Hematopoietic multipotent progenitor cell treated with erythropoietin and hydrocortisone succinate and interleukin-3 and kit ligand, for 17 days (in vitro differentiated cells): ENCODE measurements at regions not wholly inside any gene's neighbourhood (a gene's known extent, or its start where the extent isn't known, plus 50 kb on each side); places are given as distances from the start of the nearest gene placed in this dataset.
"Not testable (repeated sequence)": the region's sequence is repeated elsewhere in the genome, so short reads cannot be mapped to it uniquely, and the experiment has no call there.

Experiments used
- DNase-seq: peaks from one replicate; pipeline ENCODE4 v3.0.0-alpha.2; 2015; ENCODE audit warnings: low spot score

GRCh38 chr20:41784209-41784958 lies 166.2 kb upstream of the CHD6 start:
- no peak for DNase-seq

DNA sequence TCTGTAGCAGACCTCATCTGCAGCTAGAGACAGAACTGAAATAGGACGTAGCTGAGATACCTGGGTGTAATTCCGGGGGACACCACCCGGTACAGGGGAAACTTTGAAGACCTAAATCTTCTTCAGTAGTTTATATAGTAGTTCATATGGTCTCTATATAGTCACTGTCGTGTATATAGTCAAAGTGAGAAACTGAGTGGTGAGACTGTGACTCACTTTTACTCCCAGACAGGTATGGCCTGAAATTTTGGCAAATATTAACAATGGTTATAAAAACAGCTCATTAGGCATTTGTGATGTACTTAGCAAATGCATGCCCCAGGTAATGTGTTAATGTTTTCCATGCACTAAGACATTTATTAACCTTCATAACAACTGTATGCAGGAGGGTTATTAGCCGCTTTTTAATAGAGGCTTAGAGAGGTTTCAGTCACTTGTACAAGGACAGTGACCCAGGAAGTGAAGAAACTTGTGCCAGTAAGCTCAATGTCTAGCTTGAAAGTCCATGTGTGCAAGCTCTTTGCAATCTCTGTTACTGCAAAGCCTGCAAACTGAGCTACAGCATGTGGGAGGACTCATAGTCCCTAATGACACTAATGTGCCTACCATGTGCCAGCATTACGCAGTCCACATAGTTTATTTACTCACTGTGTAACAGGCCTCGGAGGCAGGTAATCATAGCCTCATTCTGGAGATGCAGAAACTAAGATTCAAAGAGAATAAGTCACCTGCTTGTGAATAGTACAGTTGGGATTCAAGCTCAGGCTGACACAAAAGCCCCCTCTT lies 165.4 kb upstream of the CHD6 start:
- DNase-seq, result no peak

DNA sequence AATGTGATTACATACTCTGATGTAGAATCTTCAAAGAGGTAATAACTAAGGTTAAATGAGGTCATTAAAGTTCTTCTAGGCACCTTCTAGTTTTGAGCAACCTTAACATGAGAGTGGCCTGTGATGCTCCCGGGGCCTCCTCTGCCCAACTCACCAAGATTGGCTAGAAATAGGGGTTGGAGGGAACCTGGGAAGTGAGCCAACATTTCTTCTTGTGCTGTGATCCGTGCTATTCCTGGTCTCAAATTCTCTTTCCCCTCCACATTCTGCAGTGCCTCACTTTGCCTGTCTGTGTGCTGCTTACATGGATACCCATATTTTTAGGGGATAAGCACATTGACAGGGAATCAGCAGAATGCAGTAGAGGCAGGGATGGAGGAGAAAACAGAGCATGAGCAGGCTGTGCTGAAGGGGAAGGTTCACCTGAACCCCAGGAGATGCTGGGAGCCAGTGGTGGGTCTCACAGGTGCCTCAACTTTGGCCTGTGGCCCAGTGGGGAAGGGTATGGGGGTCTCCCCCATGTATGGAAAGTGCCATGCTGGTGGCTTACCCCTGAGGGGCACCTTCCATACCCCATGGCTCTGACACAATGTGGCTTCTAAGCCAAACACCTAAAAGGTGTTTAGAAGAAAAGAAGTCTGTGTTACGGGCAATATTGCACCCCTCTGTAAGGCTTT lies 164.7 kb upstream of the CHD6 start:
- DNase-seq, result no peak

DNA sequence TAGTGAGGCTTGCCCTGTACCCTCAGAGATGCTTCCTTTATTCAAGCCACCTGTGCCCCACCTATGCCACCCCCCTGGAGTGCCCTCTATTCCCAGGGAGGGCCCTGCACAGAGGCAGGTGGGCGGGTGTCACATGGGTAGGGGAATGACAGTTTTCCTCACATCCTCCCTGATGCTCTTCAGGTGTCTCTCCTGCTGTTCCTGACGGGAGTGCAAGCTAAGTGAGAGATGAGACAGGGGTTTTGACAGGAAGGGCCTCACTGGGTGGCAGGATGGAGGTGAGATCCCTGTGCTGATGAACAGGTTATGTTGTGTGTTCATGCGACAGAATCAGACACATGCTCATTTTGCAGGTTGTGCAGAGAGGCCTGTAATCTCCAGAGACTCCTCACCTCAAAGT lies 164.1 kb upstream of the CHD6 start:
- DNase-seq, result no peak

- DNase-seq, result no peak
Observed at GRCh38 chr20:41776421-41776820, 158.2 kb upstream of the CHD6 start.

DNA sequence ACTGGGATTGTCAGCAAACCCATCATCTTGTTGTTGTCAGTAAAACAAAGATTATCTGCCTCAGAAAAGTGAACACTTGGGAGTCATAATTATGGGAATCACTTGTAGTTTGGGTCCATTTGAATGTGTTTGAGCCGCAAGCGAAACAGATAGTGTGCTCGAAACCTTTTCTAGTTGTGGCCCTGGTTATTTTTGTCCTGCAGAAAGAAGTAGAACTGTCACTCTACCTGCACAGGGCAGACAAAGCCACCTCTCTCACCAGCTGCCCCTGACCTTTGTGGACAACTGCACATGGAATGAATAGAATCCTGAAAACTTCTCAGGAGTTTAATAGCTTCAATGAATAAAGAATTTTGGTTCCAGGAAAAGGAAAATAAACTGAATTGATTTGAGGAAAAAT lies 156.1 kb upstream of the CHD6 start:
- no peak for DNase-seq

DNA sequence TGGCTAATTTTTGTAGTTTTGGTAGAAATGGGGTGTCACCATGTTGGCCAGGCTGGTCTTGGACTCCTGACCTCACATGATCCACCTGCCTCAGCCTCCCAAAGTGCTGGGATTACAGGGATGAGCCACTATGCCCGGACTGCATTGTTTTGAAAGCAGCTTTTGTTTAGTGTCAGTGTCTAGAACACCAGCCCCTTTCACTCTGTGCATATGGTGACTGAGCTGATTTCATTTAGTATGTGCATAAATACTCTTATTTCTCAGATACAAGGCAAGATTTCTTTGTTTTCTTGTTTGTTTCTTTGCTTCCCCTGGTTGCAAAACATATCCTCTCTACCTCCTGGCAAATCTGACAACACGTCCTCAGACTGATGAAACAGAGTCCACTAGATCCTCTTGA lies 152.8 kb upstream of the CHD6 start:
- DNase-seq, result no peak

GRCh38 chr20:41770427-41770826 lies 152.2 kb upstream of the CHD6 start:
- DNase-seq, result no peak

GRCh38 chr20:41769592-41770018 lies 151.4 kb upstream of the CHD6 start:
- DNase-seq, result no peak

- DNase-seq, result no peak
Observed at GRCh38 chr20:41750137-41750536, 132.0 kb upstream of the CHD6 start.

DNA sequence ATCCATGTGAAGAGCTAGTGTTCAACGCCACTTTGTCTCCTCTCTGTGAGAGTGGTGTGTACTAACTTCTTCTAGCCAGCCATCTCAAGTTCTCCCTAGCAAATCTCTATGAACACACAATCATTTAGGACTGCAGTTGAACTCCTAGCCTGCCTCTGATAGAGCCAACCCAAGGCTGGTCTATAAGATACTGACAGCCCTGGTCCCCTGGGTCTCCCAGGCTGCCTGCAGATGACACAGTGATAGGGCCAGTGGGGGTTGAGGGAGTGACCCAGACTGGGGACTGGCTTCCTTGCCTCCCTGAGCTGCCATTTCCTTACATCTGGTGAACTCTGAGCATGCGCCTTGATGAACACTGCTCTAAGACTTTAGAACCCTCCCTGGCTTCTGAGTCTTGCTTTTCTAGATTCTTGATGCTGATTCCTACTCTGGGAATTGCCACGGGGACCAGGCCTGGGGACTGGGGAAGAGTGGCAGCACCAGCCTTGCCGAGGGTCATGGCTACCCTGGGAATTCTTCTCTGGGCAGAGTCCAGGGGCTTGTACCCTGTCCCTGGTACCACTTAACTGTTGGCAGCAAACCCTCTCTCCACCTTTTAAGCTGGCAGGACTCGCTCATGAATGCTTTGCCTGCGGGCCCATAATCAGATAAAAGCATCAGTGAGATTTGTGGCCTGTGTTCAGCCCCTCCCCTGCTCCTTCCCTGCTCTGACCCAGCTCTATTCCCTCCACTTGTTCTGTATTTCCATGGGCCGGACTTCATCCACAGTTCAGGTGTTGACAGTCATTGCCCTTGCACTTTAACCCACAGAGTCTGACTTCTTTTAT lies 130.8 kb upstream of the CHD6 start:
- DNase-seq, result no peak

- DNase-seq, result no peak
Observed at GRCh38 chr20:41748051-41748450, 129.9 kb upstream of the CHD6 start.

DNA sequence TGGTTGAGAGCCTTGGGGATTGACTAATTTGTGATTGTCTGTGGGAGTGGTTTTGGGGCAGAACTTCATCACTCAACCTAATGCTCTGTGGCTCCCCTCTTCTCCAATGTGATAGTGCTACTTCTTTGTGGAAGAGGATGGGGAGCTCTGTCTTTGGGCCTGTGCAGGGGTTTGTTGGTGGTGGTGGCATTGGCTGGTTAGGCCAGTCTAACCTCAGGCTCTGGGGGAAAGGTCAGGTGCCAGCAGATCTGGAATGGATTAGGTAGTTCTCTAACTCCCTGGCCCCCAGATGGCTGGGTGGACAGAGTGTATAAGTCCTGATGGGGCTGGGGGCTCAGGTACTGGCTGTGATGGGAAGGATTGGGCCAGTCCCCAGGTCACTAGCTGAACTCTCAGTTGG lies 129.0 kb upstream of the CHD6 start:
- no peak for DNase-seq

DNA sequence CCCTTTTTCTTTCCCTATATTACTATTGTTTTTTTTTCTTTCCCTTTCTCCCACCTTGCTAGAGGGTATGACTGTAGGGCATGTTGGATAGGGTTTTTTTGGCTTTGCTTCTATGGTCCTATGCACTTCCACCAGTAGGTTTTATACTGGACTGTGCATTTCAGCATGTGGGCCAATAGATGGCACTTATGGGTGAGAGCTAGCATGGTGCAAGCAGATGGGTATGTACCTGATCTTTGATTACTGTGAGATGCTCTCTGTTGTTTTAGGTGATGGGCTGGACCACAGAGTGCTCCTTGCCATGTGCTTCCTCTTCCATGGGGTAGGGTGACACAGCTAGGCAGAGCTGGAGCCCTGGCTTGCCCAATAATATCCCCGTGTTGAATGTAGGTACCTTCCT lies 128.5 kb upstream of the CHD6 start:
- no peak for DNase-seq

DNA sequence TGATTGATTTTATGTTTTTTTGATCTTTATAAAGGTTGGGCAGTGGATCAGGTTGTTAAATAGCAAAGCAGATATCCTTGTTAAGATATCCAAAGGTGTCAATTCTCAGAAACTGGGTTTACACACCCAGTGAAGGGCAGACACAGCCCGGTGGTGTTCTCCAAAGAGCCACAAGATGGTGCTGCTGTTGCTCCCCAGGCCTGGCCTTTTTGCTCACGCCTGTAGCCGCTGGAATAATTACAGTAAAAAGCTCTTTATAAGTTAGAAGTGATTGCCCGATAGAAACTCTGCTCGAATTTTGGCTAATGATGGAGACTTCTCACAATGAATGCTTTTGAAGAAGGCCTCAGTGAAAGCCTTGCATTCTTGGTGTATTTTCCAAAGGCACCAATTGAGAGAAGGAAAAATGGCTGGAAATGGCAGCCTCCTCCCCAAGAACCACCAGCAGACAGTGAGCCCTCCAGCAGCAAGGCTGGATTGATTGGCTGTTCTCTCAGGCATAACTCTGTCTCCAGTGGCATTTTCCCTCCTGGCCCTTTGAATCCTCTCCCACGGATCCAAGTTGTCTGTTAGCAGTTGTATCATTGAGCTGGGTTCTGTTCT lies 120.5 kb upstream of the CHD6 start:
- no peak for DNase-seq

DNA sequence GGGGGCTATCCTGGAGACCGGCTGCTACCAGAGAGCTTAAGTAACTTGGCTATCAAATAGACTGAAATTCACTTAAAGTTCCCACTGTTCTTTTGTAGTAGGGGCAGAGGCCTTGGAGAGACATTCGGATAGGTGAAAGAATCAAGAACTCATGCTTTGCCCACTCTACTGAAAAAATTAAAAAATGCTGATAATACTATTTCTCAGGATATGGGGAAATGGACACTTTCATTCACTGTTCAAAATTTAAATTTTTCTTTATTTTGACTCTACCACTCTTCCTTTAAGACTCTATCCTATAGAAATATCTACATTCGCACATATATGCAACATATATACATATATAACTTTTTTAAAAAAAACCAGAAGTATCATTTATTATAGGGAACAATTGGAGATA lies 117.8 kb upstream of the CHD6 start:
- DNase-seq, result no peak

GRCh38 chr20:41734506-41734945 lies 116.3 kb upstream of the CHD6 start:
- peak; percentile 31 for DNase-seq

DNA sequence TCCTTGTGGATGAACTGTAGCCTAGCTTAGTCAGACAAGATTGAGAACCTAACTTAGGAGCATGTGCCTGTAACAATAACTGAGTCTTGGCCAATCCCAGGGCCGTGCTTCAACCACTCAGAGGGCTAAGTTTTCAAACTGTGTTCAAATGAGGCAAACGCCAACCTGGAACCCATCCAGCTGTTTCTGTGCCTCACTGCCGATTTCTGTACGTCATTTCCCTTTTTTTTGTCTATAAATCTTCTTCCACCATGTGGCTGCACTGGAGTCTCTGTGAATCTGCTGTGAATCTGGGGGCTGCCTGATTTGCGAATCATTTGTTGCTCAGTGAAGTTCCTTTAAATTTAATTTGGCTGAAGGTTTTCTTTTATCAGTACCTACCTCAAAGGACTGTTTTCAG lies 115.0 kb upstream of the CHD6 start:
- DNase-seq, result no peak

- DNase-seq, result not testable (repeated sequence)
Observed at GRCh38 chr20:41731198-41731597, 113.0 kb upstream of the CHD6 start.

DNA sequence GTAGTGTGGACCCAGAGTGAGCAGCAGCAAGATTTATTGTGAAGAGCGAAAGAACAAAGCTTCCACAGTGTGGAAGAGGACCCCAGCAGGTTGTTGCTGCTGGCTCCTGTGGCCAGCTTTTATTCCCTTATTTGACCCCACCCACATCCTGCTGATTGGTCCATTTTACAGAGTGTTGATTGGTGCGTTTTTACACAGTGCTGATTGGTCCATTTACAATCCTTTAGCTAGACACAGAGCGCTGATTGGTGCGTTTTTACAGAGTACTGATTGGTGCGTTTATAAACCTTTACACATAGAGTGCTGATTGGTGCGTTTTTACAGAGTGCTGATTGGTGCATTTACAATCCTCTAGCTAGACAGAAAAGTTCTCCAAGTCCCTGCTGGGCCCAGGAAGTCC lies 109.5 kb upstream of the CHD6 start:
- not testable (repeated sequence) for DNase-seq

DNA sequence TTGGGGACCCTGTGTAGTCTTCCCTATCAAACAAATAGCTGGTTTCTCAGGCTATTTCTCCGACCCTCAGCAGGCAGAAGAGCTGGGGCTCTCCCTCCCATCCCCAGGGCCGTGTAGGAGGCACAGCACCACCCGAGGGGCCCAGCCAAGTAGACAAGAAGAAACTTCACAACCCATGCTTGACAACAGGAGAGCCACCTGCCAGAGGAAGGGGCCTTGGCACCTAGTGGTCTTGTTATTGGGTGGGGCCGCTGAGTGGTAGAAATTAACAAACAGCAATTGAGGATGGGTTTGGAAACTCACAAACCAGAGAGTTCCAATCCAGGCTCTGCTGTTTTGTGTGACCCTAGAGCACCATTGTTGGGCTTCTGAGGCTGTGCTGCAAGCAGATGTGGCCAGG lies 108.5 kb upstream of the CHD6 start:
- DNase-seq, result no peak

DNA sequence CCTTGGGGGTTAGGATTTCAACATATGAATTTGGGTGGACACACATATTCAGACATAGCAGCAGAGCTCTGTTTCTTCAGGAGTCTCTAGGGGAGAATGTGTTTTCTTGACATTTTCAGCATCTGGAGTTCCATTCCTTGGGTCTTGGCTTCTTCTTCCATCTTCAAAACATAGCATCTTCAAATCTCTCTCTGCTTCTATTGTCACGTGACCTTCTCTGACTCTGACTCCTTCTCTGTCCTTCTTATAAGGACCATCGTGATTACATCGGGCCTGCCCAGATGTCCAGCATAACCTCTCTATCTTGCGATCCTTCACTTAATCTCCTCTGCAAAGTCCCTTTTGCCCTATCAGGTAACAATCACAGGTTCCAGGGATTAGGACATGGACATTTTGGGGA lies 101.0 kb upstream of the CHD6 start:
- DNase-seq, result no peak
